GM12878 (cell line): ENCODE measurements at regions not wholly inside any gene's neighbourhood (a gene's known extent, or its start where the extent isn't known, plus 50 kb on each side); places are given as distances from the start of the nearest gene placed in this dataset.

ENCODE experiments used
- CBX5 ChIP-seq: sonication (generic); IDR thresholded peaks from 2 replicates; pipeline ENCODE4 v1.6.1; 2016; ENCODE audit warnings: low read depth, moderate library complexity, mild to moderate bottlenecking, inconsistent platforms
- POLR2A ChIP-seq: IDR thresholded peaks from 2 replicates; pipeline ENCODE4 v1.6.1; 2011; ENCODE audit warnings: low read depth, mild to moderate bottlenecking, low read length
- RB1 ChIP-seq: fragments of 450-650 bp; formaldehyde crosslinking; IDR thresholded peaks from 2 replicates; pipeline ENCODE4 v1.6.1; 2017; ENCODE audit warnings: mild to moderate bottlenecking, borderline replicate concordance
- TAF1 ChIP-seq: IDR thresholded peaks from 2 replicates; pipeline ENCODE4 v1.6.1; 2011; ENCODE audit warnings: mild to moderate bottlenecking, low read depth, low read length, borderline replicate concordance
- TF ChIP-seq, protein P1 (sequence below): IDR thresholded peaks from 2 replicates; pipeline ENCODE4 v1.6.1; 2011; ENCODE audit warnings: borderline replicate concordance, low read depth, mild to moderate bottlenecking, moderate library complexity, mixed read lengths, low read length; ENCODE audit not compliant: insufficient read depth; ENCODE audit errors: extremely low read length
- TF ChIP-seq, protein P2 (sequence below): IDR thresholded peaks from 2 replicates; pipeline ENCODE4 v1.6.1; 2011; ENCODE audit warnings: low read depth, low read length, improper control_type of control experiment, borderline replicate concordance
- TF ChIP-seq, protein P3 (sequence below), 3 experiments: IDR thresholded peaks in 2 of 3; conservative IDR thresholded peaks in 1 of 3; 2 replicates each; pipeline ENCODE4 v1.5.1; 2011; ENCODE audit warnings: low read depth in 3 of 3, low read length in 3 of 3, mild to moderate bottlenecking in 3 of 3, control low read depth in 2 of 3, moderate library complexity in 2 of 3, inconsistent platforms in 1 of 3, mixed read lengths in 1 of 3; ENCODE audit not compliant: control insufficient read depth in 2 of 3, insufficient read depth in 1 of 3; ENCODE audit errors: extremely low read depth in 1 of 3

DNA sequence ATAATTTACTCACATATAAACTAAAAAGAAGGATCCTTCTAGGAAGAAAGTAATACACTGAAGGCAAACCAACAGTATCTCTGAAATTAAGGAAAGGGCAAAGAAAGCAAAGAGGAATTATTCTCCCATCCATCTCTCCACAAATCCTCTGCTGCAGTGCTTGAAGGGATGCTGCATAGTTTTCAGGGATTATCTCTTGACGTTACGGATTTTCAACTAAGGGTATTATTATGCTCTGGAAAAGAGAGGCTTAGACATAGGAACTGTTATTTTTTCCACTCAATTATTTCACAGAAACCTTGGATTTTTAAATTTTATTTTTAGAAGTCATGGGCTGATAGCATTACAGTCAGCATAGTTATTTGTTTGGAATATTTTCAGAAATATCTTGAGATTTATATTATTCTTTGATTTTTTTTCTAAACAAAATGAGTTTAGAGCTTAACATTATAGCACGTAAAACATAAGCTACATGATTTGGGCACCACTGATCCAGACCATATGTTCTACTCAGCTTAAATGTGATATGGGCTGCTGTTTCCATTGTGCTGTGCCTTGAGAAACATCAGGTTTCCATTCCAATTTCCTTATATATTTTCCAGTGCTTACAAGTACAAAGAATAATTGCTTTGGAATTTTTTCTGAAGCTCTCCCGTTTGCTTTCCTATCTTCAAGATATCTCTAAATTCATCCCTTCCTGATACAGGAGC is 57.9 kb upstream of the DCN start:
- TF ChIP-seq, protein P1, sequence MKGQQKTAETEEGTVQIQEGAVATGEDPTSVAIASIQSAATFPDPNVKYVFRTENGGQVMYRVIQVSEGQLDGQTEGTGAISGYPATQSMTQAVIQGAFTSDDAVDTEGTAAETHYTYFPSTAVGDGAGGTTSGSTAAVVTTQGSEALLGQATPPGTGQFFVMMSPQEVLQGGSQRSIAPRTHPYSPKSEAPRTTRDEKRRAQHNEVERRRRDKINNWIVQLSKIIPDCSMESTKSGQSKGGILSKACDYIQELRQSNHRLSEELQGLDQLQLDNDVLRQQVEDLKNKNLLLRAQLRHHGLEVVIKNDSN, result no peak
- TF ChIP-seq RB1 (no peak), TAF1 (no peak), POLR2A (no peak), CBX5 (no peak)
- TF ChIP-seq, protein P2, sequence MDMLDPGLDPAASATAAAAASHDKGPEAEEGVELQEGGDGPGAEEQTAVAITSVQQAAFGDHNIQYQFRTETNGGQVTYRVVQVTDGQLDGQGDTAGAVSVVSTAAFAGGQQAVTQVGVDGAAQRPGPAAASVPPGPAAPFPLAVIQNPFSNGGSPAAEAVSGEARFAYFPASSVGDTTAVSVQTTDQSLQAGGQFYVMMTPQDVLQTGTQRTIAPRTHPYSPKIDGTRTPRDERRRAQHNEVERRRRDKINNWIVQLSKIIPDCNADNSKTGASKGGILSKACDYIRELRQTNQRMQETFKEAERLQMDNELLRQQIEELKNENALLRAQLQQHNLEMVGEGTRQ, result no peak
- TF ChIP-seq, protein P3, sequence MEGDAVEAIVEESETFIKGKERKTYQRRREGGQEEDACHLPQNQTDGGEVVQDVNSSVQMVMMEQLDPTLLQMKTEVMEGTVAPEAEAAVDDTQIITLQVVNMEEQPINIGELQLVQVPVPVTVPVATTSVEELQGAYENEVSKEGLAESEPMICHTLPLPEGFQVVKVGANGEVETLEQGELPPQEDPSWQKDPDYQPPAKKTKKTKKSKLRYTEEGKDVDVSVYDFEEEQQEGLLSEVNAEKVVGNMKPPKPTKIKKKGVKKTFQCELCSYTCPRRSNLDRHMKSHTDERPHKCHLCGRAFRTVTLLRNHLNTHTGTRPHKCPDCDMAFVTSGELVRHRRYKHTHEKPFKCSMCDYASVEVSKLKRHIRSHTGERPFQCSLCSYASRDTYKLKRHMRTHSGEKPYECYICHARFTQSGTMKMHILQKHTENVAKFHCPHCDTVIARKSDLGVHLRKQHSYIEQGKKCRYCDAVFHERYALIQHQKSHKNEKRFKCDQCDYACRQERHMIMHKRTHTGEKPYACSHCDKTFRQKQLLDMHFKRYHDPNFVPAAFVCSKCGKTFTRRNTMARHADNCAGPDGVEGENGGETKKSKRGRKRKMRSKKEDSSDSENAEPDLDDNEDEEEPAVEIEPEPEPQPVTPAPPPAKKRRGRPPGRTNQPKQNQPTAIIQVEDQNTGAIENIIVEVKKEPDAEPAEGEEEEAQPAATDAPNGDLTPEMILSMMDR (IDR thresholded peaks at IDR 0.05 in 2 of 3, conservative IDR thresholded peaks at IDR 0.05 in 1 of 3; ENCODE audit: control insufficient read depth in 2 of 3, extremely low read depth in 1 of 3, insufficient read depth in 1 of 3, low read depth in 3 of 3, low read length in 3 of 3), result no peak
